CD4-positive, alpha-beta T cell (primary cell): ENCODE measurements at regions not wholly inside any gene's neighbourhood (a gene's known extent, or its start where the extent isn't known, plus 50 kb on each side); places are given as distances from the start of the nearest gene placed in this dataset.

Source experiments
- ATAC-seq: fragments of 200-7000 bp; cut with Tn5 transposase; one replicate; pipeline ENCODE4 v1.10.0; 2022; ENCODE audit warnings: mild to moderate bottlenecking; ENCODE audit not compliant: poor library complexity
- CTCF ChIA-PET: fragments of 350-600 bp; sonication (Branson Sonifier 250); formaldehyde crosslinking; loops from one replicate; lab custom pipeline; 2021; ENCODE audit warnings: antibody characterized with exemption, inconsistent platforms; lab: Charles Lee
- POLR2A ChIA-PET: fragments of 350-600 bp; sonication (Branson Sonifier 250); formaldehyde crosslinking; loops from one replicate; lab custom pipeline; 2021; ENCODE audit warnings: antibody characterized with exemption, inconsistent platforms; lab: Charles Lee
- DNase-seq, 14 experiments: peaks; one replicate each; pipeline ENCODE4 v3.0.0-alpha.2; 2013 to 2020; ENCODE audit warnings: mixed read lengths in 2 of 14
- H3K27ac ChIP-seq, 2 donors: one replicate each; pipeline versions ENCODE4 v1.5.1 to v1.7.0; 2013; ENCODE audit warnings: low read length in 2 of 2, low read depth in 1 of 2, mild to moderate bottlenecking in 1 of 2
- H3K27me3 ChIP-seq, 2 experiments: 1 replicate in 1 of 2; 2 replicates in 1 of 2; pipeline versions ENCODE4 v1.6.1 to v1.7.0; 2013; ENCODE audit warnings: low read length in 2 of 2, control low read depth in 1 of 2, mild to moderate bottlenecking in 1 of 2, moderate library complexity in 1 of 2; ENCODE audit not compliant: insufficient read depth in 2 of 2, control insufficient read depth in 1 of 2
- H3K36me3 ChIP-seq: one replicate; pipeline ENCODE4 v1.6.1; 2013; ENCODE audit warnings: low read length, control low read depth; ENCODE audit not compliant: insufficient read depth
- H3K4me1 ChIP-seq: one replicate; pipeline ENCODE4 v1.6.1; 2013; ENCODE audit warnings: low read length, control low read depth; ENCODE audit not compliant: insufficient read depth
- H3K4me3 ChIP-seq: one replicate; pipeline ENCODE4 v1.5.1; 2013; ENCODE audit warnings: mild to moderate bottlenecking, low read length, moderate library complexity
- H3K9me3 ChIP-seq, 2 experiments: 1 replicate in 1 of 2; 2 replicates in 1 of 2; pipeline versions ENCODE4 v1.6.1 to v1.7.0; 2013; ENCODE audit warnings: low read length in 2 of 2, mild to moderate bottlenecking in 2 of 2, control low read depth in 1 of 2, moderate library complexity in 1 of 2; ENCODE audit not compliant: control insufficient read depth in 1 of 2, insufficient read depth in 1 of 2
- H3K27ac Mint-ChIP-seq: one replicate; pipeline ENCODE4 v1.8.0; 2020; ENCODE audit warnings: mixed read lengths
- H3K27me3 Mint-ChIP-seq: one replicate; pipeline ENCODE4 v1.8.0; 2021; ENCODE audit warnings: mixed read lengths
- H3K36me3 Mint-ChIP-seq: one replicate; pipeline ENCODE4 v1.8.0; 2021; ENCODE audit warnings: low read depth, mixed read lengths
- H3K4me1 Mint-ChIP-seq: one replicate; pipeline ENCODE4 v1.8.0; 2021; ENCODE audit warnings: low read depth, mixed read lengths
- H3K4me3 Mint-ChIP-seq: one replicate; pipeline ENCODE4 v1.8.0; 2020; ENCODE audit warnings: mild to moderate bottlenecking, mixed read lengths
- H3K9me3 Mint-ChIP-seq: one replicate; pipeline ENCODE4 v1.8.0; 2020; ENCODE audit warnings: mixed read lengths
- intact Hi-C, 2 experiments: fragments of 100-400 bp; cut with DNase I in 1 of 2; cut with micrococcal nuclease in 1 of 2; formaldehyde crosslinking; loops; one replicate each; pipeline versions ENCODE4 v1.15.1 to v1.9.0; 2023 to 2025; cut with DNase I, micrococcal nuclease
- TF ChIP-seq, protein P1 (sequence below): fragments of 200-600 bp; IDR thresholded peaks from one replicate; pipeline ENCODE4 v1.8.0; 2022; ENCODE audit warnings: antibody characterized with exemption, mild to moderate bottlenecking

DNA sequence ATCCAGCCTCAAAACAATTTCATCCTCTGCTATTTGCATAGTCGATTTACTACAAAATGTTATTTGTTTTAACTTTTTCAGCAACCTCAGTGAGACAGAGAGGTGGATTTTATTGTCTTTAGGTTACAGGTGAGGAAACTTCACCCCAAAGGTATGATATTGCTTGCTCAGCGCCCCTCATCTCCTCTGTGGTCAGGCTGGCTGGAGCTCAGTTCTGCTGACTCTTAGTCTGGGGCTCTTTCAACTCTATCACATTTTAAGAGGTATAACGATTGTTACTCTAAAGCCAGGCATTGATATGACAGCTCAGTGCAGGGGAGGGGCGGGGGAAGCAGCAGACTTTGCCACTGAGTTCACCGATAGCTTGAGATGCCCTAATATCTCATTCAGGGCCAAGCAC, 103.0 kb upstream of the DPH6 start:
- no peak overlapping the region for H3K27ac ChIP-seq
- no peaks in the 10 kb centered on the region for H3K36me3 Mint-ChIP-seq
- H3K4me1 Mint-ChIP-seq = no peaks in the 10 kb centered on the region
- H3K36me3 ChIP-seq = no peaks in the 10 kb centered on the region
- CTCF ChIA-PET = no interaction called here
- no peak overlapping the region for H3K4me3 ChIP-seq
- intact Hi-C loops = no loop called here
- no peak overlapping the region for H3K27ac Mint-ChIP-seq
- H3K4me3 Mint-ChIP-seq = no peak overlapping the region
- ATAC-seq (no peak), DNase-seq (no peak)
- no peaks in the 10 kb centered on the region for H3K27me3 ChIP-seq
- no peaks in the 10 kb centered on the region for H3K9me3 ChIP-seq
- POLR2A ChIA-PET = no interaction called here
- TF ChIP-seq, protein P1, sequence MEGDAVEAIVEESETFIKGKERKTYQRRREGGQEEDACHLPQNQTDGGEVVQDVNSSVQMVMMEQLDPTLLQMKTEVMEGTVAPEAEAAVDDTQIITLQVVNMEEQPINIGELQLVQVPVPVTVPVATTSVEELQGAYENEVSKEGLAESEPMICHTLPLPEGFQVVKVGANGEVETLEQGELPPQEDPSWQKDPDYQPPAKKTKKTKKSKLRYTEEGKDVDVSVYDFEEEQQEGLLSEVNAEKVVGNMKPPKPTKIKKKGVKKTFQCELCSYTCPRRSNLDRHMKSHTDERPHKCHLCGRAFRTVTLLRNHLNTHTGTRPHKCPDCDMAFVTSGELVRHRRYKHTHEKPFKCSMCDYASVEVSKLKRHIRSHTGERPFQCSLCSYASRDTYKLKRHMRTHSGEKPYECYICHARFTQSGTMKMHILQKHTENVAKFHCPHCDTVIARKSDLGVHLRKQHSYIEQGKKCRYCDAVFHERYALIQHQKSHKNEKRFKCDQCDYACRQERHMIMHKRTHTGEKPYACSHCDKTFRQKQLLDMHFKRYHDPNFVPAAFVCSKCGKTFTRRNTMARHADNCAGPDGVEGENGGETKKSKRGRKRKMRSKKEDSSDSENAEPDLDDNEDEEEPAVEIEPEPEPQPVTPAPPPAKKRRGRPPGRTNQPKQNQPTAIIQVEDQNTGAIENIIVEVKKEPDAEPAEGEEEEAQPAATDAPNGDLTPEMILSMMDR = no peak
- H3K9me3 Mint-ChIP-seq = no peaks in the 10 kb centered on the region
- H3K4me1 ChIP-seq = no peaks in the 10 kb centered on the region
- H3K27me3 Mint-ChIP-seq = no peaks in the 10 kb centered on the region

DNA sequence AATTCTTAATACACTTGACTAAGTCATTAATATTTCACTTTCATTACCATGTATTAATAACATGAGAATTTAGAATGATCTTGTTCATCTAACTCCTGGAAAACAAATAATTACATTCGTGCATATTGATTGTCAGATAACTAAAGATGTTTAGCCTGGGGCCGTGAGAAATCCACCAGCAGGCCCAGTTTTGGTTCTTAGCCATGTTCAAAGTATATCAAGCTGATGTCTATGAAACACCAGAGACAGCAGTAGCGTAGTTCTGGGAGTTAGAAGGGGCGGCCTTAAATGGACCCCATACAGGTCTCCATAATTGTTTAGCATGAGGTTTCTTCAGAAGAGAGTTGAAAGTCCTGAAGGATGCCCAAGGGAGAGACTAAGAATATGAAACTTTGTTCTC, 103.6 kb upstream of the DPH6 start:
- CTCF ChIA-PET = no interaction called here
- no peak for ATAC-seq
- no peaks in the 10 kb centered on the region for H3K27me3 Mint-ChIP-seq

DNA sequence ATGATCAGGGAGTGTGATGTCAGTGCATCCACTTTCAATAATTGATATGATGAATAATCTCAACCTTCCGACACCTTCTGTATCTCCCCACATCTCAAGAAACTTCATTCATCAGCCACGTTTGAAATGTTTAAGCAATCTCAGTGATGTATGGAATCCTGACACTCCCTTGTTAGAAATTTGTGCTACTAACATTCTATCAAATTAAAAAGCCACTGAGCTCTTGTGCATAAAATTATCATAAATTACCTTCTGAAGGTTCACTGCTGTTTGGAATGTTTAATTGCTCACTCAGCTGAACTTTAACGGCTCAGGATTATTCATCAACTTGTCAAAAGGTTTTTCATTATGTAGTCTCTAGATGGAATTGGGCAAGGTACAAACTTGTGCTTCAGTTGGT, 108.4 kb upstream of the DPH6 start:
- ChIA-PET POLR2A (no interaction called here), CTCF (no interaction called here)
- no peak for DNase-seq
- H3K36me3 ChIP-seq = no peaks in the 10 kb centered on the region
- Mint-ChIP-seq H3K36me3 (no peaks in the 10 kb centered on the region), H3K4me3 (no peak overlapping the region), H3K4me1 (no peaks in the 10 kb centered on the region), H3K27ac (no peak overlapping the region), H3K9me3 (no peaks in the 10 kb centered on the region), H3K27me3 (no peaks in the 10 kb centered on the region)
- H3K4me3 ChIP-seq = no peak overlapping the region
- intact Hi-C loops = no loop called here
- H3K27me3 ChIP-seq = no peaks in the 10 kb centered on the region
- TF ChIP-seq, protein P1 = no peak
- ATAC-seq = no peak
- no peaks in the 10 kb centered on the region for H3K4me1 ChIP-seq
- no peak overlapping the region for H3K27ac ChIP-seq
- peaks cover 0 to 4% of the 10 kb centered on the region in 2 experiments for H3K9me3 ChIP-seq

More for the DNA sequence above, 103.6 kb upstream of the DPH6 start:
- intact Hi-C loops = no loop called here
- Histone ChIP-seq H3K27ac (no peak overlapping the region), H3K9me3 (no peaks in the 10 kb centered on the region), H3K4me1 (no peaks in the 10 kb centered on the region), H3K4me3 (no peak overlapping the region), H3K36me3 (no peaks in the 10 kb centered on the region), H3K27me3 (no peaks in the 10 kb centered on the region)
- TF ChIP-seq, protein P1 = no peak
- H3K27ac Mint-ChIP-seq = no peak overlapping the region
- no peaks in the 10 kb centered on the region for H3K4me1 Mint-ChIP-seq
- H3K36me3 Mint-ChIP-seq = no peaks in the 10 kb centered on the region
- DNase-seq = no peak
- POLR2A ChIA-PET = no interaction called here
- H3K9me3 Mint-ChIP-seq = no peaks in the 10 kb centered on the region
- no peak overlapping the region for H3K4me3 Mint-ChIP-seq
